MG63 (cell line): ENCODE measurements at regions not wholly inside any gene's neighbourhood (a gene's known extent, or its start where the extent isn't known, plus 50 kb on each side); places are given as distances from the start of the nearest gene placed in this dataset.

Experiments used
- DNase-seq: peaks from one replicate; pipeline ENCODE4 v3.0.0-alpha.2; 2020
- H3K27me3 ChIP-seq: fragments of 250-450 bp; sonication (Bioruptor Pico); 2 replicates; pipeline ENCODE4 v1.5.1; 2020; ENCODE audit warnings: mild to moderate bottlenecking, moderate library complexity
- H3K36me3 ChIP-seq: fragments of 250-450 bp; sonication (Bioruptor Pico); 2 replicates; pipeline ENCODE4 v1.5.1; 2020; ENCODE audit warnings: mild to moderate bottlenecking, moderate library complexity
- H3K4me3 ChIP-seq: fragments of 250-450 bp; sonication (Bioruptor Pico); 2 replicates; pipeline ENCODE4 v1.5.1; 2020; ENCODE audit warnings: mild to moderate bottlenecking, moderate library complexity
- H3K9me3 ChIP-seq: fragments of 250-450 bp; sonication (Bioruptor Pico); 2 replicates; pipeline ENCODE4 v1.5.1; 2020; ENCODE audit warnings: mild to moderate bottlenecking, moderate library complexity

DNA sequence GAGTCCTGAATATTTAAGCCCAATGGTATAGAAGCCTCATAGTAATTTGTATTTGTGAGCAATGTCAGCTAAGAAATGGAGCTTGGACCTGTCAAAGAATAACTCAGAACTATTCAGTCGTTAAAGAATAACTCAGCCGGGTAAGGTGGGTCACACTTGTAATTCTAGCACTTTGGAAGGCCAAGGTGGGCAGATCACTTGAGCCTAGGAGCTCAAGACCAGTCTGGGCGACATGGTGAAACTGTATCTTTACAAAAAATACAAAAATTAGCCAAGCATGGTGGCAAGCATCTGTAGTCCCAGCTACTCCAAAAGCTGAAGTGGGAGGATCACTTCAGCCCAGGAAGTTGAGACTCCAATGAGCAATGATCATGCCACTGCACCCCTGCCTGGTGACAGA is 1526.5 kb downstream of the LRRC4C start:
- H3K9me3 ChIP-seq: no peaks in the 10 kb centered on the region
- no peak overlapping the region for H3K4me3 ChIP-seq
- no peaks in the 10 kb centered on the region for H3K36me3 ChIP-seq
- no peak for DNase-seq
- no peaks in the 10 kb centered on the region for H3K27me3 ChIP-seq

DNA sequence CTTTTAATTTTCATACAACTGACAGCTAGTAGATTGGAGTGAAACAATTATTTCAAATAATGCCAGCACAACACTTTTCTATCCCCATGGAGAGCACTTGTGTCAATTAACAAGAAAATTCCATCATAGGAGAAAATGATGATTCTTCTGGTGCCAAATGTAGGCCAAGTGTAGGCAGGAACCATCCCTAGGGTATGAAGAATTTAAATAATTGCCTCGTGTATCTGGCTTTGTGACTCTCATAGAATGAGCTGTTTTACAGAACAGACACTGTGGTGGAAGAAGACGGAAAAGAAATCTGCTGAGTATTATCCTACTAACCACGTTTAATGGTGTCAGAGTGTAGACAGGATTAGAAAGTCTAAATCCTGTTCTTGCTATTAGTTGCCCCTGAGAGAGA is 1542.2 kb downstream of the LRRC4C start:
- DNase-seq: no peak
- Histone ChIP-seq H3K36me3 (no peaks in the 10 kb centered on the region), H3K4me3 (no peak overlapping the region)

DNA sequence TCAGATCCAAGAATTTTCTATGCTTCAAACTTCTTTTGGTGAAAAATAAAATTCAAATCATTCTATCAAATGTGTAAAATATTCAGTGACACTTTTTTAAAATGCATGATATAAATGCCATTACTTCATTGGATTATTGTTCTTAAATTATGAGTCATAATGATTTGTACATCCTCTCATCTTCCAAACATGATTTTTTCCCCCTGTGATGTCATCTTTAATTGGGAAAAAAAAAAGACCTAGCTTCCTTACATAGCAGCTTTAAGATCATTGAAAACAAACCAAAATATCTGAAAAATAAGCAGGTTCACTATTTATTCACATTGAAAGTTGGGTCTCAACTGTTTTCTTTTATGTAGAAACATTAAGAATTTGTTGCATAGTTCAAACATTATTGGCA is 1549.4 kb downstream of the LRRC4C start:
- no peak for DNase-seq
- no peaks in the 10 kb centered on the region for H3K27me3 ChIP-seq
- no peaks in the 10 kb centered on the region; the same call in none of the 2 replicates for H3K9me3 ChIP-seq
- no peak overlapping the region for H3K4me3 ChIP-seq
- H3K36me3 ChIP-seq: no peaks in the 10 kb centered on the region

More for the DNA sequence above, 1542.2 kb downstream of the LRRC4C start:
- Histone ChIP-seq H3K9me3 (peaks cover 10% of the 10 kb centered on the region), H3K27me3 (no peaks in the 10 kb centered on the region)

DNA sequence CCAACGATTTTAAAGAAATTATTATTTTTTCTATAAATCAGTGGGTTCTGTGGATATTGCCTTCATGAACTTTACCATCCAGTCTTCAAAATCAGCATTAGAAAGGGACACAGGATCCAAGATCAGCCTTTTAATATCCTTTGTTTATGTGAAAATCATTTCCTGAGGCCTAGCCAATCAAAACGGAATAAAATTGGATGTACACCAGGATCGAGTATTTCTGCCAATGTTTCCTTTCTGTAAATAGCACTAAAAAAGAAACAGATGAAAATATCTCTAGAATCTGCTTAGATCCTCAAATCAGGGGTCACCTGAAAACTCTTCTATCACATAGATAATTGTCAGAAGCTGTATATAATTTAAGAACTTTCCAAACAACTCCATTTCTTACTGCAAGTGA is 1598.5 kb downstream of the LRRC4C start:
- Histone ChIP-seq H3K4me3 (no peak overlapping the region), H3K36me3 (no peaks in the 10 kb centered on the region), H3K9me3 (no peaks in the 10 kb centered on the region), H3K27me3 (no peaks in the 10 kb centered on the region)
- no peak for DNase-seq

DNA sequence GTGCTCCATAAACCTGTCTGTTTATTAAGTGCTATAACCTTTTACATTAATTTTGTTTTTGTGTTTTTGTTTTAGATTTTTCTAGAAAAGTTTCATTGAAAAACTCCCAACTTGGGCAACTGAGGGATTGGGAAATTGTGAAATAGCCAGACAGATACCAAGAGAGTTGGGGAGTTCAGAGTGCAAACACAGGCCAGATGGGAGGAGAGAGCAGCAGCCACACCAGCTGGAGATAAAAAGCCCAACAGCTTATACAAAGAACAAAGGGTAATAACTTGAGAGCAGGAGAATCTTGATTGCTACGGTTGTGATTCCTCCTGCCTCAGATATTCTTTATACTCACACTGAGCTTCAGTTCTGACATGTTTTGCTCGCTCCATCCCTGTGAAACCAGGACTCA is 1642.2 kb downstream of the LRRC4C start:
- H3K9me3 ChIP-seq: peaks cover 6% of the 10 kb centered on the region
- no peaks in the 10 kb centered on the region for H3K36me3 ChIP-seq
- H3K4me3 ChIP-seq: no peak overlapping the region
- no peak for DNase-seq
- no peaks in the 10 kb centered on the region for H3K27me3 ChIP-seq

DNA sequence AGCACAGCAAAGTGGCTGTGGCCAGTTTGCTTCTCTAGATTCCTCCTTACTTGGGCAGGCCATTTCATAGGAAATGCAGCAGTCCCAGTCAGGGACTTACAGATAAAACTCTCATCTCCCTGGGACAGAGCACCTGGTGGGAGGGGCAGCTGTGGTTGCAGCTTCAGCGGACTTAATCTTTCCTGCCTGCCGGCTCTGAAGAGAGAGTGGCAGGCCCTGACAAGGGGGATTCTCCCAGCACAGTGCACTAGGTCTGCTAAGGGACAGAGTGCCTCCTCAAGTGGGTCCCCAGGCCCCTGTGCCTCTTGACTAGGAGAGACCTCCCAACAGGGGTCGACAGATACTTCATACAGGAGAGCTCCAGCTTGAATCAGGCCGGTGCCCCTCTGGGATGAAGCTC is 1649.1 kb downstream of the LRRC4C start:
- Histone ChIP-seq H3K9me3 (peaks cover 6% of the 10 kb centered on the region), H3K27me3 (peaks cover 3% of the 10 kb centered on the region; the same call in 1 of the 2 replicates), H3K4me3 (no peak overlapping the region), H3K36me3 (no peaks in the 10 kb centered on the region)
- no peak for DNase-seq

DNA sequence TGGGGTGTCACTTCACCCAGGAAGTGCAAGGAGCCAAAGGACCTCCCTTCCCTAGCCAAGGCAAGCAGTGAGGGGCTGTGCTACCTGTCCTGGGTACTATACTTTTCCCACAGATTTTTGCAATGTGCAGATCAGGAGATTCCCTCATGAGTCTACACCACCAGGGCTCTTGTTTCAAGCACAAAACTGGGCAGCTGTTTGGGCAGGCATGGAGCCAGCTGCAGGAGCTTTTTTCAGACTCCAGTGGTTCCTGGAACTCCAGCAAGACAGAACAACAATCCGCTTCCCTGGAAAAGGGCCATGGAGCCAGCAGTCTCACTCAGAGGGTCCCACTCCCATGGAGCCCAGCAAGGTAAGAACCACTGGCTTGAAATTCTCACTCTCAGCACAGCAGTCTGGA is 1649.6 kb downstream of the LRRC4C start:
- peaks cover 3% of the 10 kb centered on the region; the same call in 1 of the 2 replicates for H3K27me3 ChIP-seq
- H3K9me3 ChIP-seq: peaks cover 6% of the 10 kb centered on the region
- H3K4me3 ChIP-seq: no peak overlapping the region

DNA sequence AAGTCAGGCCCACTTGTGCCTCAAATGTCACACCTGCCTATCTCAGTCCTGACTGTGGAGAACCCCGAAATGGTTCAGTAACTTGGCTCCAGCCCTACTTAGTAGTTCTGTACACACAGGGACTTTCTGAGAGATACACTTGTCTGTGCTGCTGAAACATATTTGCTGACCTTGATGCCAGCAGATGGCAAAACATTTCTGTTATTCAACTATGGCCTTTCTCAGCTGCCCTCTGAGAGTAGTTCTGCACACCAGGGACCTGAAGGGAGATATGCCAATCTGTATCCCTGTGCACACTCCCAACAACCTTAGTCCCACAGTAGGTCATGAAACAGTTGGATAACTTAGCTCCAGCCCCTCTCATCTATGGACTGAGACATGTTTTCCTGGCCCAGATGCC is 1651.5 kb downstream of the LRRC4C start:
- Histone ChIP-seq H3K4me3 (no peak overlapping the region), H3K27me3 (peaks cover 3% of the 10 kb centered on the region; the same call in 1 of the 2 replicates), H3K9me3 (peaks cover 4% of the 10 kb centered on the region; the same call in 1 of the 2 replicates), H3K36me3 (no peaks in the 10 kb centered on the region)
- DNase-seq: no peak

More for the DNA sequence above, 1649.6 kb downstream of the LRRC4C start:
- no peak for DNase-seq
- H3K36me3 ChIP-seq: no peaks in the 10 kb centered on the region

DNA sequence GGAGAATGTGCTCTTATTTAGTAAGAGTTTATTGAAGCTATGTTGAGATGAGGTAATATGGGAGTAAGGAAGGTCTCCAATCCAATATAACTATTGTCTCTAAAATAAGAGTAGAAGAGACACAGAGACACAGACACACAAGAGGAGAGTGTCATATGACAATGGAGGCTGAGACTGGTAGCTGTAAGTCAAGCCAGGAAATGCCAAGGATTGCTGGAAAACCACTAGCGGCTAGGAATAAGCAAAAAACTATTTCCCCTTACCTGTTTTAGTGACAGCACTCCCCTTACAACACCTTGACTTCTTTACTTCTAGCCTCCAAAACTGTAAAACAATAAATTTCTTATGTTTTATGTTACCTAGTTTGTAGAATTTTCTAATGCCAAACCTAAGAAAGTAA is 1652.8 kb downstream of the LRRC4C start:
- Histone ChIP-seq H3K4me3 (no peak overlapping the region), H3K27me3 (peaks cover 3% of the 10 kb centered on the region; the same call in 1 of the 2 replicates), H3K36me3 (no peaks in the 10 kb centered on the region), H3K9me3 (no peaks in the 10 kb centered on the region)
- no peak for DNase-seq

DNA sequence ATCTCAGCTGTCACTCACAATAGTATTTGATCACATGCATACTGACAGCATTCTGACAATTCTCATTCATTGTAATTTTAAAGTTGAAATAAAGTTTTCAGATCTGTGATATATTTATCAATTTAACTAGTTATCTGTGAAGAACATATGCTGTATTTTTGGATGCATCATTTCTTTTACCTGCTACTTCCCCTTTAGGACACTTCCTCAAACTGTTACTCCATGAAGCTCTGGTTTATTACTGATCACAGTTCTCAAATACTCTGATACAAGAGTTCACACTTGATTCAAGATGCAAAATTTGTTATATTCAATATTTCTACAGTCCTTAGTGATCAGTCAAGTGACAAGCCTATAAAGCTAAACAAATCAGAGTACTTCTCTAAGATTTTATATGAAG is 1655.2 kb downstream of the LRRC4C start:
- no peaks in the 10 kb centered on the region for H3K36me3 ChIP-seq
- peaks cover 3% of the 10 kb centered on the region; the same call in 1 of the 2 replicates for H3K27me3 ChIP-seq
- no peak for DNase-seq
- H3K4me3 ChIP-seq: no peak overlapping the region
- no peaks in the 10 kb centered on the region for H3K9me3 ChIP-seq

DNA sequence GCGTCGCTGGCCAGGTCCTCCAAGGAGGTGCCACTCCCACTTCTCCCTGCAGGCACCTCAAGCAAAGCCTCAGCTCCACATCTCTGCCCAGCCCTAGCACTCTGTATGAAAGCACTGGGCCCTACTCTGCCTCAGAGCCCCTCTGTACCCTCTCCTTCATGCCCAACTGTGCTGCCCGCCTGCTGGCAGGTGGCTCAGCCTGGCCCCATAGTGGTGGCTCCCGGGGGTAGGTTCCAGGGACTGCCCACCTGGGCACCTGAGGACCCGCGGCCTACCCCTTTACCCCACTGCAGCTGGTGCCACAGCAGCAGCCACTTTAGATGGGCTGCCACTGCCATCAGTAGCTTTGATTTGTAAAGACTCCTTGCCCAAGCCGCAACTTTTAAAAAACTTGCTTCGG is 1672.8 kb downstream of the LRRC4C start:
- H3K4me3 ChIP-seq: no peak overlapping the region
- H3K36me3 ChIP-seq: no peaks in the 10 kb centered on the region
- DNase-seq: no peak
- H3K9me3 ChIP-seq: no peaks in the 10 kb centered on the region
- no peaks in the 10 kb centered on the region for H3K27me3 ChIP-seq

DNA sequence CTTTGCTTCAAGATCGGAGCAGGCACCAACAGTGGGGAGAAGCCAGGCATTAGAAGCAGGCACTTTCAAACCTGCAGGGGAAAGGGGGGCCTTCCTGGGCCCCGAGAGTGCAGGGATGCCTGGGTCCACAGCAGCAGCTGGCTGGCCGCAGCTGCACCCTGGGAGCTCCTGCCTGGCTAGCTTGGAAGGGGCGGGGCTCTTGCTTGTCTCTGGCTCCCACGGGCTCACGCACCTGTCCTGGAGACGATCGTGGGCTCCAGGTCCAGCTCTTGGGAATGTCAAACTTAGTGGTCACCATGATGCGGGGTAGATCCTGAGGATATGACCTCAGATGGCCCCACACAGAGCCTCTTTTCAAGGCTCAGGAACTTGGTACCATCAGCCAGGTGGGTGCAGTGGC is 1673.2 kb downstream of the LRRC4C start:
- H3K4me3 ChIP-seq: no peak overlapping the region
- no peaks in the 10 kb centered on the region for H3K36me3 ChIP-seq
- DNase-seq: no peak
- no peaks in the 10 kb centered on the region for H3K9me3 ChIP-seq
- H3K27me3 ChIP-seq: no peaks in the 10 kb centered on the region

DNA sequence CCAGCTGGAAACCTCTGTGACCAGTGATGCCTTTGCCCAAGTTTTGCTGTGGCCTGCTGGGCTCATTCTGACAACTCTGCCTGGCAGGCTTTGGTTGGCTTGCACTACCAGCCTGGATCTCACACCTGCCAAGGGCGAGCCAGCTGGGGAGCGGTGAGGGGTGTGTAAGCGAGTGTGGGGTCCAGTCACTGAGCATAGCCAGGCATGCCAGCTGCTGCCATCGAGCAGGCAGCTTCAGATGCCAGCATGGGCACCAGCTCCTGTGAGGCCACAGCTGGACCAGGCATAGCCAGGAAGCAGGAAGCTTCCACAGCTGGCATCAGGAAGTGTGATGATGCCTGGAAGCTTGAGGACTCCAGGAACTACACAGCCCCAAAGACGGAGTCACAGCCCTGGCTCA is 1674.6 kb downstream of the LRRC4C start:
- Histone ChIP-seq H3K36me3 (no peaks in the 10 kb centered on the region), H3K4me3 (no peak overlapping the region), H3K9me3 (no peaks in the 10 kb centered on the region), H3K27me3 (no peaks in the 10 kb centered on the region)
- no peak for DNase-seq

DNA sequence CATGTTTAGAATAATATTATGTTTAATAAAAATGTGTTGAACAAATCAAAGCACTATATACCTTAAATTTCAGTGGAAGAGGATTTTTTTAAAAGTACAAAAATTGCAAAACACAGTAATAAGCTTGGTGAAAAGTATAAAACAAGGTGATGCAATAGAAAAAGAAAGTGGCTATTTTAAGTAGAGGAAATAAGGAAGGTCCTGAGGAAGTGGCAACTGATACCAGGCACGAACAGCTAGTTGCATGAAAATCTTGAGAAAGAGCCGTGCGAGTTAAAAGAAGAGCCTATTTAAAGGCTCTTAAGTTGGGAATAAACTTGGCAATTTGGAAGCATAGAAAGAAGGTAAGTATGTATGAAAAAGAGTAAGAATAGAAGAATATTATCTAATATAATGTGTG is 1679.3 kb downstream of the LRRC4C start:
- Histone ChIP-seq H3K4me3 (no peak overlapping the region), H3K9me3 (no peaks in the 10 kb centered on the region), H3K36me3 (no peaks in the 10 kb centered on the region), H3K27me3 (no peaks in the 10 kb centered on the region)
- no peak for DNase-seq

DNA sequence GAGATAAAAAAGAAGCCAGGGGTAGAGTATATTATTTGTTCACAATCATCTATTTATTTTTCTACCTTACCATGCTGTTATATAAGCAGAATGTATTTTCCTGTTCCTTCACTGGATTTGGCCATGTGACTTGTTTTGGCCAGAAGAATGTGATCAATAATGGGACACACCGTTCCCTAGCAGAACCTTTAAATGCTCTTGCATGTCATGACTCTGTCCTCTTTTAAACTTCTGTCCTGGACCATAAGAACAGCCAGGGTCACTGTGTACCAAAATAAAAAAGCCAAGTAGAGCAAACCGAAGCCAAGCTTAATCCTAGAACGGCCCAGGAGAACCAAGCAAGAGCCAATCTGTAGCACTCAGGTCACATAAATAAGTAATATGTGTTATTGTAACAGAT is 1682.4 kb downstream of the LRRC4C start:
- no peak for DNase-seq
- Histone ChIP-seq H3K9me3 (no peaks in the 10 kb centered on the region), H3K27me3 (no peaks in the 10 kb centered on the region), H3K4me3 (no peak overlapping the region), H3K36me3 (no peaks in the 10 kb centered on the region)

DNA sequence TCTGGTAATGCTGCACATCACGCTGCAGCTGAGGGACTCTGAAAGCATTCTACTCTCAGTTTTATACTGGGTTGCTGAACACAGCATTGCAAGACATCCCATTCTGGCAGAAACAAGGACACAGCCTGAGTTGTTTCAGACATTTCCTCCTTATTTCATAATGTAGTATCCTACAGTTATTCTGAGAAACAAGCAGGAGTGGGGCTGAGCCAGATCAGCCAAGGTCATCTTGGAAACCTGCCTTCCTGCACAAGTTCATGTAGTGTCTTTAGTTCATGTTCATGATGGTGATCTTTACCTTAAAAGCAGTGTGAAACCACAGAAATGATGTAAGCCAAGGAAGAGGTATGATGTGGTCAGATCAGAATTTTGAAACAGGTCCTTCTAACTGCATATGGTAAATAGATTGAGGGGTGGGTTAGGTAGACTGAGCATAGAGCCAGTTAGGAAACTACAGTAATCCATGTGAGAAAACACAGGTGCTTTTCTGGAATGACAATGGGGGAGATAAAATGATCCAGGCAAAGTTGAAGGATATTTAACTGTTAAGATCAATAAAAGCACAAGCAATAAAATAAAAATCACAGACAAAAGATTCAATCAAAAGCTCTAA is 1686.8 kb downstream of the LRRC4C start:
- Histone ChIP-seq H3K27me3 (no peaks in the 10 kb centered on the region), H3K36me3 (no peaks in the 10 kb centered on the region), H3K4me3 (no peak overlapping the region), H3K9me3 (no peaks in the 10 kb centered on the region)
- no peak for DNase-seq

DNA sequence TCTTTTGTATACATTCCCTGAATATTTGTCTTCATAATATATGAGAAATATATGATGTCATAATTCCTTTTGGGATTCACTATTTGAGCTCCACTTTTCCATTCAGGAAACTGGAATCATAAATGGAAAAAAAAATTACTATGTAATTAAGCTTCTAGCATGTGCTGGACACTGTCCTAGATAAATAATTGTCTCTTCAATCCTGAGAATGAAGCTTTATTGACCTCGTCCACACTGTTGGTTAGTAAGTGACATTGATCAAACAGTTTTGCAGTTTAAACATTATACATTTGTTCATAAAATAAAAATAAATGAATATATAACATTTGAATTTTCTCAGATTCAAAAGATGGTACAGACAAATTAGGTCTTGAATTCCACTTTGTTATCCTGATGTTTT is 1691.2 kb downstream of the LRRC4C start:
- H3K36me3 ChIP-seq: no peaks in the 10 kb centered on the region
- no peak overlapping the region for H3K4me3 ChIP-seq
- no peaks in the 10 kb centered on the region for H3K27me3 ChIP-seq
- DNase-seq: no peak
- no peaks in the 10 kb centered on the region for H3K9me3 ChIP-seq

DNA sequence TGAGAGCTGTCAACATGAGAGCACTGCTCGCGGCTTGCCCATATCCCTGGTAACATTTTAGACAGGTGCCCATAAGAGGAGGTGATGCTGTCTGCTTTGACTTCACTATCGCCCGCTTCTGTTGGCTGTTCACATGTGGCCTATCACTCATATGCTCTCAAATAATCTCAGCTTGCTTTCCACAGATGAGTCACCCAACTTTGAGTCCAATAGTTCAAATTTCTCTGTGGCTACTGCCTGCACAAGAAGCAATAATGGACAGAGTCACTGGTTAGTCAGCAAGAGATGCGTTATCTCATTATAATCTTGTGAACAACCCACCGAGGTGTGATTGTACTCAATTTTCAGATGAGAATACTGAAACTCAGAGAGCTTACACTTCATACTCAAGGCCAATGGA is 1714.1 kb downstream of the LRRC4C start:
- no peaks in the 10 kb centered on the region for H3K27me3 ChIP-seq
- H3K9me3 ChIP-seq: no peaks in the 10 kb centered on the region
- no peak overlapping the region for H3K4me3 ChIP-seq
- DNase-seq: no peak
- H3K36me3 ChIP-seq: no peaks in the 10 kb centered on the region

DNA sequence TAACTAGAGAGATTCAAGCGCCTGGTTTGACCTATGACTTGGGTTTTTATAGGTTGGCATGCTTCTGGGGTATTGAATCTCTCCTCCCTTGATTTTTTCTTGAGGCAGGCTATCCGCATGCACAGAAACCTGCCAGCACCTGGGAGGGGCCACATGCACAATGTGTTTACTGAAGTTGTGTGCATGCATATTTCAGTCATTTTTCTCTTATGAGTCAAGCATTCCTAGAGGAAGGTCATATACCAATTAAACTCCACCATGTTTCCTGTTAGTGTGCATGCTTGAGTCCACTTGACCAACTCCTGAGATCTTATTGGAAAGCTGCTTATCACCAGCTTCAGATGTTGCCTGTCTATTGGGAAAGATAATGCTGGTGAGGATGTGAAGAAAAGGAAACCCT is 1718.4 kb downstream of the LRRC4C start:
- Histone ChIP-seq H3K27me3 (no peaks in the 10 kb centered on the region), H3K36me3 (no peaks in the 10 kb centered on the region), H3K4me3 (no peak overlapping the region), H3K9me3 (no peaks in the 10 kb centered on the region)
- peak; percentile 19 for DNase-seq
